Tibial nerve (tissue), 4 donors: ENCODE measurements at regions not wholly inside any gene's neighbourhood (a gene's known extent, or its start where the extent isn't known, plus 50 kb on each side); places are given as distances from the start of the nearest gene placed in this dataset.

Experiments
- CTCF ChIP-seq, 5 experiments: fragments of 200-600 bp in 3 of 5; fragments of 450-650 bp in 2 of 5; sonication (generic) in 3 of 5; IDR thresholded peaks; one replicate each; pipeline ENCODE4 v1.5.1; 2016 to 2019; ENCODE audit warnings: antibody characterized with exemption in 5 of 5, mild to moderate bottlenecking in 3 of 5, moderate library complexity in 2 of 5
- EP300 ChIP-seq, 2 donors: sonication (generic); formaldehyde crosslinking; IDR thresholded peaks; one replicate each; pipeline ENCODE4 v1.6.1; 2017; ENCODE audit warnings: antibody characterized with exemption in 2 of 2, mild to moderate bottlenecking in 1 of 2

GRCh38 chrX:63426519-63426918, 75.4 kb upstream of the SPIN4 start:
- no peak for TF ChIP-seq CTCF (IDR thresholded peaks at IDR 0.05)
- no peak for TF ChIP-seq EP300 (IDR thresholded peaks at IDR 0.05)
